Right cardiac atrium (tissue), 5 donors: ENCODE measurements at regions not wholly inside any gene's neighbourhood (a gene's known extent, or its start where the extent isn't known, plus 50 kb on each side); places are given as distances from the start of the nearest gene placed in this dataset.
A peak's percentile ranks its signal among the peaks of the same experiment; 100 is the strongest.

Experiments used
- ATAC-seq, 2 donors: fragments of 200-7000 bp; cut with Tn5 transposase; one replicate each; pipeline versions ENCODE4 v1.8.0 to v1.9.1; 2020; ENCODE audit warnings: moderate library complexity in 2 of 2, mild to moderate bottlenecking in 1 of 2
- DNase-seq, 3 donors: peaks; one replicate each; pipeline ENCODE4 v3.0.0-alpha.2; 2020
- H3K27ac ChIP-seq: one replicate; pipeline ENCODE4 v1.5.1; 2013; ENCODE audit warnings: mild to moderate bottlenecking, low read length, control low read depth, moderate library complexity
- H3K27me3 ChIP-seq: one replicate; pipeline ENCODE4 v1.6.1; 2013; ENCODE audit not compliant: control insufficient read depth, insufficient read depth
- H3K4me1 ChIP-seq: one replicate; pipeline ENCODE4 v1.6.1; 2013; ENCODE audit warnings: low read length; ENCODE audit not compliant: control insufficient read depth, insufficient read depth
- H3K4me3 ChIP-seq: one replicate; pipeline ENCODE4 v1.5.1; 2013; ENCODE audit warnings: low read length, control low read depth
- H3K9me3 ChIP-seq: one replicate; pipeline ENCODE4 v1.6.1; 2013; ENCODE audit warnings: low read length; ENCODE audit not compliant: control insufficient read depth
- WGBS: extraction: QIAGEN DNeasy Blood & Tissue Kit; methylation state at CpG from one replicate; pipeline ENCODE4 v1.1.7; 2013; 5-methylcytosine and 5-hydroxymethylcytosine counted together
- intact Hi-C, 4 donors: fragments of 100-400 bp; cut with DNase I; formaldehyde crosslinking; loops; one replicate each; pipeline versions ENCODE4 v1.11.0 to v1.14.0; 2022 to 2023
- donor health status: healthy with polysubstance abuse.
- donor health status: DM: no; HTN: yes; CAD: no.
- donor health status: DM: no; HTN: no; CAD: no.
- donor health status: DM: no; HTN: yes; CAD: no; lungs with severe emphysema.
- donor health status: DM: yes; HTN: yes; CAD: no.

GRCh38 chr6:81861281-81861680 lies 108.8 kb upstream of the TENT5A start:
- 67% methylated on average over 1 of the region's 1 CpG for WGBS
- Histone ChIP-seq H3K27ac (peak overlapping the region; percentile 19), H3K4me3 (no peak overlapping the region), H3K27me3 (no peaks in the 10 kb centered on the region), H3K4me1 (peaks cover 3% of the 10 kb centered on the region), H3K9me3 (no peaks in the 10 kb centered on the region)
- DNase-seq (no peak), ATAC-seq (no peak)
- intact Hi-C loops, result no loop called here

DNA sequence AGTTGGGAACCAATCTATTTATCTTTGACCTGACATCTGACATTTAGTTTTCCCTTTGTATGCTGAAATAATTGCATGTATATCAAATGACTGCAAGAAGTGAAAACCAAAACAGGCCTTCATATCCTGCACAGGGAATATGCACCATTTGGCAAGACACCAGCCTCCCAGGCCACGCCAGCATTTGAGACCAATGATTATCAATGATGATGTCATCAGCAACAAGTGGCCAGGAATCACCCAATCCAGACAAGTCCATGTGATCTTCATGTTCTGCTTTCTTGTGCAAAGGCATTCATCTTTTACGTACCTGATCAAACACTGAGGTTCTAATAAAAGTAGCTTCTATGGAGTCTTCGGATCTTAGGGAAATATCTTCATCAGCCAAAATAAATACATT lies 107.4 kb upstream of the TENT5A start:
- Histone ChIP-seq H3K4me3 (no peak overlapping the region), H3K4me1 (peaks cover 3% of the 10 kb centered on the region), H3K27ac (peak overlapping the region; percentile 64), H3K9me3 (no peaks in the 10 kb centered on the region), H3K27me3 (no peaks in the 10 kb centered on the region)
- intact Hi-C loops, result no loop called here
- ATAC-seq, result peak; percentile 61 to 75
- 40% methylated on average over 3 of the region's 3 CpGs for WGBS
- DNase-seq, result peak; percentile 70 to 91 (median 88)

- ATAC-seq (peak; percentile 88 to 90), DNase-seq (no peak)
- Histone ChIP-seq H3K4me3 (no peak overlapping the region), H3K4me1 (peaks cover 3% of the 10 kb centered on the region), H3K27me3 (no peaks in the 10 kb centered on the region), H3K9me3 (no peaks in the 10 kb centered on the region), H3K27ac (peak overlapping the region; percentile 43)
- intact Hi-C loops, result no loop called here
Observed at GRCh38 chr6:81857812-81858211, 105.3 kb upstream of the TENT5A start.

DNA sequence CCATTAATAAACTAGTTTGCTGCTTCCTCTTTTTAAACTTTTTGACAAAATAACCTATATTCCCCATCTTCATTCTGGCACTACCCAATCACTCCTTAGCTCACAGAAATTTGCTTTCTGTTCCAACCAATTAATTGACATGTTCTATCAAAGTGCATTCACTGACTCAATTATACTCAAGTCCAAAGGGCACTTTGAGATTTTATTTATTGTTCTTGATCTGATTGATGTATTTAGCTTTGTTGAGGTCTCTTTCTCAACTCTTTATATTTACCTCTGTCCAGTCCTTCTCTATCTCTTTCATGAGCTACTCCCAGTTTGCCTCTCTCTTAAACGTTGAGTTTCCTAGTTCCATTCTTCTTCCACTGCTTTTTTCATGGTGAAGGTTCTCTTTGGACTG lies 104.4 kb upstream of the TENT5A start:
- intact Hi-C loops, result no loop called here
- WGBS, result 71% methylated on average over 1 of the region's 1 CpG
- Histone ChIP-seq H3K27ac (no peak overlapping the region), H3K4me3 (no peak overlapping the region), H3K4me1 (peaks cover 3% of the 10 kb centered on the region), H3K27me3 (no peaks in the 10 kb centered on the region), H3K9me3 (no peaks in the 10 kb centered on the region)
- no peak for ATAC-seq
- no peak for DNase-seq

- no peak overlapping the region for H3K27ac ChIP-seq
- no peaks in the 10 kb centered on the region for H3K27me3 ChIP-seq
- H3K4me3 ChIP-seq, result no peak overlapping the region
- no peak for ATAC-seq
- H3K4me1 ChIP-seq, result no peaks in the 10 kb centered on the region
- intact Hi-C loops, result no loop called here
- H3K9me3 ChIP-seq, result no peaks in the 10 kb centered on the region
- DNase-seq, result no peak
- WGBS, result 91% methylated on average over 2 of the region's 2 CpGs
Observed at GRCh38 chr6:81854474-81854873, 102.0 kb upstream of the TENT5A start.

GRCh38 chr6:81853975-81854374 lies 101.5 kb upstream of the TENT5A start:
- Histone ChIP-seq H3K27ac (no peak overlapping the region), H3K4me1 (no peaks in the 10 kb centered on the region), H3K9me3 (no peaks in the 10 kb centered on the region), H3K4me3 (no peak overlapping the region), H3K27me3 (no peaks in the 10 kb centered on the region)
- 79% methylated on average over 2 of the region's 2 CpGs for WGBS
- intact Hi-C loops, result no loop called here
- DNase-seq (no peak), ATAC-seq (no peak)

GRCh38 chr6:81849248-81849647 lies 96.8 kb upstream of the TENT5A start:
- Histone ChIP-seq H3K4me3 (no peak overlapping the region), H3K27me3 (no peaks in the 10 kb centered on the region), H3K9me3 (no peaks in the 10 kb centered on the region), H3K4me1 (no peaks in the 10 kb centered on the region), H3K27ac (no peak overlapping the region)
- DNase-seq (no peak), ATAC-seq (no peak)
- intact Hi-C loops, result no loop called here
- WGBS, result 77% methylated on average over 4 of the region's 4 CpGs

DNA sequence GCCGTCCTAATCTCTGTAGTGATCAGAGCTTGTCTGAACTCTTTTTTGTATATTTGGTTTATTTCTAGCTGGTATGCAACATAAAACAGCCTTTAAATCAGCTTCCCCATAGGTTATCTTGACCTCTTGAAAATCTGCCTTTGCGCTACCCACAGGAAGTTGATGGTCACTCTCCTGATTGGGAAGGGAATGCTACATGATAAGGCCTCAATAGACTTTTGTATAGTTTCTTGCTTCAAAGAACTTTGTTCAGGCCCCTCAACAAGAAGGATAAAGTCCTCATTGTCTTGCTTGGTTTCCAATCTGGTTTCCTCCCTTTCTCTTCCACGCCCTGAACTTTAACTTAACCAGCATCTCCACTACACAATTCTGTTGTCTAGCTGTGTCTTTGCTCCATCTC lies 95.4 kb upstream of the TENT5A start:
- DNase-seq (no peak), ATAC-seq (no peak)
- H3K9me3 ChIP-seq, result no peaks in the 10 kb centered on the region
- WGBS, result 83% methylated on average over 3 of the region's 3 CpGs
- H3K4me3 ChIP-seq, result no peak overlapping the region
- no peaks in the 10 kb centered on the region for H3K27me3 ChIP-seq
- no peak overlapping the region for H3K27ac ChIP-seq
- intact Hi-C loops, result no loop called here
- H3K4me1 ChIP-seq, result no peaks in the 10 kb centered on the region

DNA sequence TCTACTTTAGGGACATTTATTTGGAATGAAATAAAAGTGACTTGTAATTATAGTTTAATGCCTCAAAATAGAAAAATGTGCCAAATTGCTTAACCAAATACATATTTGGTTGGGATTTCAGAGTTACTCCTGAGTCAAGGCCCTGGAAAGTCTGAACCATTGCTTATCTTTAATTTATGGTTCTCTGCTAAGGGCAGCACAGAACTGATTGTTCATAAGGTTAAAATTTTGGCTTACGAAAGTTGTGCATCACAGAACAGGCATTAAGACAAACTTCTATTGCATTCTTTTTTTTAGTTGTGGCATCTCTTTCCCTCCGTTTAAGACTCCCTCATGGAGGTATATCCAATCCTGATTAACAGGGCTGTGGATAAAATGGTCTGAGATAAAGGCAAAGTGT lies 92.2 kb upstream of the TENT5A start:
- intact Hi-C loops, result no loop called here
- Histone ChIP-seq H3K4me1 (no peaks in the 10 kb centered on the region), H3K4me3 (no peak overlapping the region), H3K9me3 (no peaks in the 10 kb centered on the region), H3K27ac (no peak overlapping the region), H3K27me3 (no peaks in the 10 kb centered on the region)
- 61% methylated on average over 2 of the region's 2 CpGs for WGBS
- DNase-seq (no peak), ATAC-seq (peak in 1 of 2 donors; percentile 45)

GRCh38 chr6:81843302-81843701 lies 90.8 kb upstream of the TENT5A start:
- intact Hi-C loops, result no loop called here
- no peak for DNase-seq
- Histone ChIP-seq H3K27me3 (no peaks in the 10 kb centered on the region), H3K9me3 (no peaks in the 10 kb centered on the region), H3K27ac (no peak overlapping the region), H3K4me3 (no peak overlapping the region), H3K4me1 (no peaks in the 10 kb centered on the region)
- ATAC-seq, result no peak
- WGBS, result 31% methylated on average over 2 of the region's 2 CpGs

DNA sequence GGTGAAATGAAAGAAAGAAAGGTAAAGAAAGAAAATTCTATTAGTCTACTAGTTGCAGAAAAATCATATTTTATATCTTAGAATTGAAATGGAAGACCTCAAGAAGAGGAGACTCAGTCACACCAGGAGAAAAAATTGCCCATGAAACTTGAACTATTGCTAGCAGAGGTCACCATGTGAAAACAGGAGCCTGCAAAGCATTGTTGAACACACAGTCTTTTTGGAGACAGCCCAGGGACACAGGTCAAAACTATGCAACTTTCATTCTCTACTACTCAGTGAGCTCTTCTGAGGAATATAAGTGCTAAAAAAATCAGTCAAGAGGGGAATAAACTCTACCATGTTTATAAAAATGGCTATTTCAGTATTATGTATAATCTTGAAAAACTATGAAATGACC lies 89.8 kb upstream of the TENT5A start:
- Histone ChIP-seq H3K9me3 (no peaks in the 10 kb centered on the region), H3K4me3 (no peak overlapping the region), H3K27me3 (no peaks in the 10 kb centered on the region), H3K27ac (no peak overlapping the region), H3K4me1 (no peaks in the 10 kb centered on the region)
- DNase-seq (no peak), ATAC-seq (peak in 1 of 2 donors; percentile 58)
- intact Hi-C loops, result no loop called here

GRCh38 chr6:81838724-81839426 lies 86.4 kb upstream of the TENT5A start:
- H3K27ac ChIP-seq, result no peak overlapping the region
- H3K4me3 ChIP-seq, result no peak overlapping the region
- WGBS, result 63% methylated on average over 1 of the region's 1 CpG
- no peaks in the 10 kb centered on the region for H3K27me3 ChIP-seq
- DNase-seq, result no peak
- H3K9me3 ChIP-seq, result no peaks in the 10 kb centered on the region
- intact Hi-C loops, result loop anchor here in 1 of 4 donors (10.0 kb wide), 1 partner anchor 56 kb away; no protein-coding TSS in a partner anchor
- H3K4me1 ChIP-seq, result no peaks in the 10 kb centered on the region
- no peak for ATAC-seq
